ENCODE measurements at regions not wholly inside any gene's neighbourhood (a gene's known extent, or its start where the extent isn't known, plus 50 kb on each side); places are given as distances from the start of the nearest gene placed in this dataset.

- no peaks in the 10 kb centered on the region for H3K79me2 ChIP-seq (ENCODE audit: insufficient read depth, low read length)
- H3K36me3 ChIP-seq (ENCODE audit: insufficient read depth, low read length) = no peaks in the 10 kb centered on the region
- no peak overlapping the region for H3K9ac ChIP-seq (ENCODE audit: low read depth, low read length, poor library complexity, severe bottlenecking)
- H3F3A ChIP-seq (ENCODE audit: low read depth) = no peaks in the 10 kb centered on the region
- H3K27me3 ChIP-seq (ENCODE audit: insufficient read depth, low read length, poor library complexity, severe bottlenecking) = no peaks in the 10 kb centered on the region
- H3K9me3 ChIP-seq (ENCODE audit: insufficient read depth, low read depth, low read length) = no peaks in the 10 kb centered on the region
- no peak overlapping the region for H2AFZ ChIP-seq (ENCODE audit: low read length)
- no peaks in the 10 kb centered on the region for H3K9me2 ChIP-seq (replicated peaks; ENCODE audit: low read depth, low read length)
- no peaks in the 10 kb centered on the region for H3K4me1 ChIP-seq (ENCODE audit: insufficient read depth, low read length, poor library complexity, severe bottlenecking)
- H3K4me2 ChIP-seq (ENCODE audit: low read depth, low read length, poor library complexity, severe bottlenecking) = no peak overlapping the region
- no peak overlapping the region for H3K4me3 ChIP-seq (ENCODE audit: low read length, poor library complexity, severe bottlenecking)
- TF ChIP-seq EZH2phosphoT487 (IDR thresholded peaks at IDR 0.05; ENCODE audit: borderline replicate concordance) = no peak
- H4K20me1 ChIP-seq (ENCODE audit: insufficient read depth, low read length, poor library complexity, severe bottlenecking) = no peaks in the 10 kb centered on the region
Measured at GRCh38 chr7:41346878-41347277, 356.0 kb downstream of the INHBA start.

- H3F3A ChIP-seq (ENCODE audit: low read depth) = no peaks in the 10 kb centered on the region
- no peaks in the 10 kb centered on the region for H3K27me3 ChIP-seq (ENCODE audit: insufficient read depth, low read length, poor library complexity, severe bottlenecking)
- H3K36me3 ChIP-seq (ENCODE audit: insufficient read depth, low read length) = no peaks in the 10 kb centered on the region
- H3K4me1 ChIP-seq (ENCODE audit: insufficient read depth, low read length, poor library complexity, severe bottlenecking) = no peaks in the 10 kb centered on the region
- no peak overlapping the region for H2AFZ ChIP-seq (ENCODE audit: low read length)
- no peak overlapping the region for H3K4me3 ChIP-seq (ENCODE audit: low read length, poor library complexity, severe bottlenecking)
- no peaks in the 10 kb centered on the region for H3K9me3 ChIP-seq (ENCODE audit: insufficient read depth, low read depth, low read length)
- H3K9ac ChIP-seq (ENCODE audit: low read depth, low read length, poor library complexity, severe bottlenecking) = no peak overlapping the region
- TF ChIP-seq EZH2phosphoT487 (IDR thresholded peaks at IDR 0.05; ENCODE audit: borderline replicate concordance) = no peak
- TF ChIP-seq, protein P1, sequence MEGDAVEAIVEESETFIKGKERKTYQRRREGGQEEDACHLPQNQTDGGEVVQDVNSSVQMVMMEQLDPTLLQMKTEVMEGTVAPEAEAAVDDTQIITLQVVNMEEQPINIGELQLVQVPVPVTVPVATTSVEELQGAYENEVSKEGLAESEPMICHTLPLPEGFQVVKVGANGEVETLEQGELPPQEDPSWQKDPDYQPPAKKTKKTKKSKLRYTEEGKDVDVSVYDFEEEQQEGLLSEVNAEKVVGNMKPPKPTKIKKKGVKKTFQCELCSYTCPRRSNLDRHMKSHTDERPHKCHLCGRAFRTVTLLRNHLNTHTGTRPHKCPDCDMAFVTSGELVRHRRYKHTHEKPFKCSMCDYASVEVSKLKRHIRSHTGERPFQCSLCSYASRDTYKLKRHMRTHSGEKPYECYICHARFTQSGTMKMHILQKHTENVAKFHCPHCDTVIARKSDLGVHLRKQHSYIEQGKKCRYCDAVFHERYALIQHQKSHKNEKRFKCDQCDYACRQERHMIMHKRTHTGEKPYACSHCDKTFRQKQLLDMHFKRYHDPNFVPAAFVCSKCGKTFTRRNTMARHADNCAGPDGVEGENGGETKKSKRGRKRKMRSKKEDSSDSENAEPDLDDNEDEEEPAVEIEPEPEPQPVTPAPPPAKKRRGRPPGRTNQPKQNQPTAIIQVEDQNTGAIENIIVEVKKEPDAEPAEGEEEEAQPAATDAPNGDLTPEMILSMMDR (conservative IDR thresholded peaks at IDR 0.05; ENCODE audit: low read length) = no peak
- no peak overlapping the region for H3K4me2 ChIP-seq (ENCODE audit: low read depth, low read length, poor library complexity, severe bottlenecking)
- no peaks in the 10 kb centered on the region for H3K79me2 ChIP-seq (ENCODE audit: insufficient read depth, low read length)
- H3K9me2 ChIP-seq (replicated peaks; ENCODE audit: low read depth, low read length) = no peaks in the 10 kb centered on the region
- H4K20me1 ChIP-seq (ENCODE audit: insufficient read depth, low read length, poor library complexity, severe bottlenecking) = no peaks in the 10 kb centered on the region
Measured at GRCh38 chr7:41339913-41340676, 362.8 kb downstream of the INHBA start.

GRCh38 chr7:41336981-41337380, 365.9 kb downstream of the INHBA start:
- H3K9me2 ChIP-seq (replicated peaks; ENCODE audit: low read depth, low read length) = no peaks in the 10 kb centered on the region
- no peaks in the 10 kb centered on the region for H3K4me1 ChIP-seq (ENCODE audit: insufficient read depth, low read length, poor library complexity, severe bottlenecking)
- H2AFZ ChIP-seq (ENCODE audit: low read length) = no peak overlapping the region
- H3K9me3 ChIP-seq (ENCODE audit: insufficient read depth, low read depth, low read length) = no peaks in the 10 kb centered on the region
- no peak for TF ChIP-seq EZH2phosphoT487 (IDR thresholded peaks at IDR 0.05; ENCODE audit: borderline replicate concordance)
- TF ChIP-seq, protein P1 (conservative IDR thresholded peaks at IDR 0.05; ENCODE audit: low read length) = no peak
- no peaks in the 10 kb centered on the region for H3K79me2 ChIP-seq (ENCODE audit: insufficient read depth, low read length)
- H3K9ac ChIP-seq (ENCODE audit: low read depth, low read length, poor library complexity, severe bottlenecking) = no peak overlapping the region
- no peak overlapping the region for H3K4me2 ChIP-seq (ENCODE audit: low read depth, low read length, poor library complexity, severe bottlenecking)
- H3K36me3 ChIP-seq (ENCODE audit: insufficient read depth, low read length) = no peaks in the 10 kb centered on the region
- H3F3A ChIP-seq (ENCODE audit: low read depth) = no peaks in the 10 kb centered on the region
- H3K4me3 ChIP-seq (ENCODE audit: low read length, poor library complexity, severe bottlenecking) = no peak overlapping the region
- no peaks in the 10 kb centered on the region for H4K20me1 ChIP-seq (ENCODE audit: insufficient read depth, low read length, poor library complexity, severe bottlenecking)
- H3K27me3 ChIP-seq (ENCODE audit: insufficient read depth, low read length, poor library complexity, severe bottlenecking) = no peaks in the 10 kb centered on the region
